Neutrophil (primary cell): ENCODE measurements at regions not wholly inside any gene's neighbourhood (a gene's known extent, or its start where the extent isn't known, plus 50 kb on each side); places are given as distances from the start of the nearest gene placed in this dataset.

Experiments used
- H3K27ac ChIP-seq: fragments of 200-600 bp; sonication (generic); 2 replicates; pipeline ENCODE4 v1.5.1; 2016; ENCODE audit warnings: mild to moderate bottlenecking, moderate library complexity
- H3K27me3 ChIP-seq: fragments of 200-600 bp; sonication (generic); 2 replicates; pipeline ENCODE4 v1.6.0; 2016; ENCODE audit warnings: mild to moderate bottlenecking
- H3K36me3 ChIP-seq: fragments of 200-600 bp; sonication (generic); 2 replicates; pipeline ENCODE4 v1.5.1; 2017
- H3K4me1 ChIP-seq, 2 experiments: fragments of 200-600 bp in 1 of 2; sonication (generic) in 1 of 2; 1 replicate in 1 of 2; 2 replicates in 1 of 2; pipeline versions ENCODE4 v1.5.1 to v1.6.1; 2013 to 2016; ENCODE audit warnings: low read depth in 1 of 2, low read length in 1 of 2, mild to moderate bottlenecking in 1 of 2, moderate library complexity in 1 of 2; ENCODE audit not compliant: control insufficient read depth in 1 of 2, insufficient read depth in 1 of 2
- H3K4me3 ChIP-seq, 2 experiments: fragments of 200-600 bp in 1 of 2; sonication (generic) in 1 of 2; 1 replicate in 1 of 2; 2 replicates in 1 of 2; pipeline ENCODE4 v1.5.1; 2013 to 2016; ENCODE audit warnings: low read depth in 1 of 2, low read length in 1 of 2, mild to moderate bottlenecking in 1 of 2, moderate library complexity in 1 of 2
- H3K9me3 ChIP-seq: fragments of 200-600 bp; sonication (generic); 2 replicates; pipeline ENCODE4 v1.5.1; 2016
- TF ChIP-seq, protein P1 (sequence below): fragments of 200-600 bp; sonication (generic); IDR thresholded peaks from 2 replicates; pipeline ENCODE4 v1.5.1; 2016; ENCODE audit warnings: antibody characterized with exemption

DNA sequence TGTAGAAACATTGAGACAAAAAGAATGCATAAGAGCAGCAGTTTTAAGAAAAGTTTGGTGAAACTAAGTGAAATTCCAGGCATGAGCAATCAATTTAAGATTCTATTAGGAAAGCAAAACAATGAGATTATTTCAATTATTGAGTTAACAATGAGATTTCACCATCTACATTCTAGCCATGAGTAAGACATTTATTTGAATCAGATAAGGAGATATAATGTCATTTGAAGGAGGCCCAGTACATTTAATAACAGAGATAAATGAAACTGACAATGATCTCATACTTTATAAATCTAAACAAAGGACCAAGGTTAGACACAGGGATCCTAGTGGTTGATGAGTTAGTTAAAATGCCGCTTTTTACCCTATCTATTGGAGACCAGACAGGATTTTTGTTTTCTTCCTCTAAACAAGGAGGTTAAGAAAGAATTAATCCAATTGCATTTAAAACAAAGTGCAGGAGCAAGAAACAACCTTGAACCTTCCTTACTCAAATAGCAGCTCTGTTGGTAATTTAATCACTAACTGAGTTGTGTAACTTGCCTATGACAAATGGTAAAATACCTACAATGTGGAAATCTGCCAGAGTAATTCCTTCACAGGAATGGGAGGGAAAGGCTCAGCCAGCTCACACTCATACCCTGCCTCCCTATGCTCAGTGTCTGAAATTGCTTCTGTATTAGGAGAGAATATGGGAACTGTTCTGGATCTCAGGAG, 103.5 kb upstream of the NR3C1 start:
- H3K9me3 ChIP-seq: no peaks in the 10 kb centered on the region
- H3K27me3 ChIP-seq: no peaks in the 10 kb centered on the region
- TF ChIP-seq, protein P1, sequence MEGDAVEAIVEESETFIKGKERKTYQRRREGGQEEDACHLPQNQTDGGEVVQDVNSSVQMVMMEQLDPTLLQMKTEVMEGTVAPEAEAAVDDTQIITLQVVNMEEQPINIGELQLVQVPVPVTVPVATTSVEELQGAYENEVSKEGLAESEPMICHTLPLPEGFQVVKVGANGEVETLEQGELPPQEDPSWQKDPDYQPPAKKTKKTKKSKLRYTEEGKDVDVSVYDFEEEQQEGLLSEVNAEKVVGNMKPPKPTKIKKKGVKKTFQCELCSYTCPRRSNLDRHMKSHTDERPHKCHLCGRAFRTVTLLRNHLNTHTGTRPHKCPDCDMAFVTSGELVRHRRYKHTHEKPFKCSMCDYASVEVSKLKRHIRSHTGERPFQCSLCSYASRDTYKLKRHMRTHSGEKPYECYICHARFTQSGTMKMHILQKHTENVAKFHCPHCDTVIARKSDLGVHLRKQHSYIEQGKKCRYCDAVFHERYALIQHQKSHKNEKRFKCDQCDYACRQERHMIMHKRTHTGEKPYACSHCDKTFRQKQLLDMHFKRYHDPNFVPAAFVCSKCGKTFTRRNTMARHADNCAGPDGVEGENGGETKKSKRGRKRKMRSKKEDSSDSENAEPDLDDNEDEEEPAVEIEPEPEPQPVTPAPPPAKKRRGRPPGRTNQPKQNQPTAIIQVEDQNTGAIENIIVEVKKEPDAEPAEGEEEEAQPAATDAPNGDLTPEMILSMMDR: no peak
- no peak overlapping the region for H3K4me3 ChIP-seq
- no peaks in the 10 kb centered on the region for H3K36me3 ChIP-seq
- H3K27ac ChIP-seq: no peak overlapping the region
- peaks cover 12 to 17% of the 10 kb centered on the region in 2 experiments for H3K4me1 ChIP-seq

DNA sequence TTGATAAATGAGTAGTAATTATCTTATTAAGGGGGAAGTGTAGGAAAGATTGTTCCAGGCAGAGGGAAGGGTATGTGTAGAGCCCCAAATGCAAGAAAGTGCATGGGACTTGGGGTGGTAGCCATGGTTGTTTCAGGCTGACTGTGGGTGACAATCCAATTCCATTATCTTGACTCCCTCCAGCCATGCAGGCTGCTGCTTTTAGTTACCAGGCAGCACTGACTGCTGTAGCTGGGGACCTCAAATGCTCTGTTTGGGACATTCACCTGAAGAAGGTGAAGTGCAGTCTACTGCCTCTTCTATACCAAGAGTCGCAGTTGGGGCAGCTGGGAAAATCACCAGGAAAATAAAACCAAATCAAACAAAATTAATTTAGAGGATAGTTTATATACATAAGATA, 102.4 kb upstream of the NR3C1 start:
- TF ChIP-seq, protein P1: no peak
- no peaks in the 10 kb centered on the region for H3K27me3 ChIP-seq
- H3K9me3 ChIP-seq: no peaks in the 10 kb centered on the region
- no peaks in the 10 kb centered on the region for H3K36me3 ChIP-seq
- H3K4me1 ChIP-seq: peaks cover 12 to 17% of the 10 kb centered on the region in 2 experiments
- H3K27ac ChIP-seq: no peak overlapping the region
- no peak overlapping the region for H3K4me3 ChIP-seq

DNA sequence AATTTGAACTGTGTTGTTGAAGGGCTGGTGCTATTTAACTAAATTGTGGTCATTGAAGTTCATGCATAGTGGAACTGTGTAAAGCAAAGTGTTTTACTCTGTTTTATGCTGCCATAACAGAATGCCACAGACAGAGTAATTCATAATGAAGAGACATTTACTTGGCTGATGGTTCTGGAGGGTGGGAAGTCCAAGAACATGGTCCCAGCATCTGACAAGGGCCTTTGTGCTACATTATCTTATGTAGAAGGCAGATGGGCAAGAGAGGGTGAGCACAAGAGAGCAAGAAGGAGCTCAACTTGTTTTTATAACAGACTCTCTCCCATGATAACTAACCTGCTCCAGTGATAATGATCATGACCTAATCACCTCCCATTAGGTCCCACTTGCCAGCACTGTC, 101.9 kb upstream of the NR3C1 start:
- TF ChIP-seq, protein P1: no peak
- Histone ChIP-seq H3K9me3 (no peaks in the 10 kb centered on the region), H3K4me1 (peaks cover 12 to 17% of the 10 kb centered on the region in 2 experiments), H3K27me3 (no peaks in the 10 kb centered on the region), H3K4me3 (no peak overlapping the region), H3K36me3 (no peaks in the 10 kb centered on the region), H3K27ac (no peak overlapping the region)

DNA sequence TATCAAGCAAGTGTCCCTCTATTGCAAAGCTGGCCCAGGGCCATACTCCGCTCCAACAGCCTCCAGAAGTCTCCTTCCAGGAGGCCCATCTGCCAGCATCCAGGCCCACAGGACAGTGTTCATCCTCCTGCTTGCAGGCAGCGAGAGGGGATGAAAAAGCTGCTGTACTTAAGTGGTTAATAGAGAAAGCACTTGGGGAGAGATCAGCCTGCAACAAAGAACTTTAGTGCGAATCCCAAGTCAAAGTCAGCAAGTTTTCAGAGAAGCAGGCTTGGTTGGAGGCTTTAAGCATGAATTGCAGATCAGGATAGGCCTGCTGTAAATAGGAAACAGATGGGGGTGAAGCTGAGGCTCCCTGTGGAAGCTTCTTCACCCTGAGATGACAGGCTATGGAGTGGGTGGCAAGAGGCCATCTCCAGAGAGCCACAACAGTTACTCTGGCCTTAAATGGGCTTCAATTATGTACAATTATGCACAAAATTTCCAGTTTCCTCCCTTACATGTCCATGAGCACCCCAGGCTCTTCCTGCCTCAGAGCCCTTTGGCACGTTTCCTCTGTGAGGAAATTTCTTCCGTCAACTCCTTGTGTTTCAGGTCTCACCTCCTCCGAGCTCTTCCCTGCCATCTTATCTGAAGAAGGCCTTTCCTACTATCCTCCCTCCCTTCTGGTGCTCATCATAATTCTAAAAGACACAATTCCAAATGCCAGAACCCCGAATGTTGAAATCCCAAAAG, 98.0 kb upstream of the NR3C1 start:
- Histone ChIP-seq H3K27me3 (no peaks in the 10 kb centered on the region), H3K4me3 (no peak overlapping the region), H3K27ac (no peak overlapping the region), H3K9me3 (no peaks in the 10 kb centered on the region), H3K4me1 (no peaks in the 10 kb centered on the region), H3K36me3 (no peaks in the 10 kb centered on the region)
- TF ChIP-seq, protein P1: no peak

DNA sequence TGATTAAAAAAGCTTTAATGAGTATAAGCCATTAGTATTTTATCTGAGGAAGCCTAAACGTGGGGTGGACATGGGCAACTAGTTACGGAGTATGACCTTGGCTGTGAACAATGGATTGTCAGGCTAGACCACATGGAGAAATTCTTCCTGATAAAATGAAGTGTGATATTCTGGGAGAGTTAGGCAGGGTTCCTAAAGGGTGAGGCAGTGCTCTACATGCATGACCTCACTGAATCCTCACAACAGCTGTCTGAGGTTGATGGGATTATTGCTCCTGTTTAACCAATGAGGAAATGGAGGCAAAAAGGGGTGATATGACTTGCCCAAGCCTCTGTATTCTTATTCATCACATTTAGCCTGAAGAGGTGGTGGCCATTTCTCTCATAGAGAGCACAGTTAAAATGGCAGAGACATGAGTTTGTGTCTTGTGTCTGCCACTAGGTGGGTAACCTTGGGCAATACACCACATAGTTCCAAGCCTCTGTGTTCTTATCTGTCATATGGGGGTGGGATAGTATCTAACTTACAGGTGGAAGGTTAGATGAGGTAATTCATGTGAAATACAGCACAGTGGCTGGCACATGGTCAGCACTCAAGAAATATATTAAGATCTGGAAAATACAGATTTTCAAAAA, 96.1 kb upstream of the NR3C1 start:
- Histone ChIP-seq H3K27me3 (no peaks in the 10 kb centered on the region), H3K4me1 (peaks cover 10 to 11% of the 10 kb centered on the region in 2 experiments), H3K9me3 (no peaks in the 10 kb centered on the region), H3K36me3 (no peaks in the 10 kb centered on the region), H3K4me3 (no peak overlapping the region), H3K27ac (no peak overlapping the region)
- TF ChIP-seq, protein P1: no peak
